PFSK-1 (cell line): ENCODE measurements at regions not wholly inside any gene's neighbourhood (a gene's known extent, or its start where the extent isn't known, plus 50 kb on each side); places are given as distances from the start of the nearest gene placed in this dataset.

ENCODE experiments used
- FOXP2 ChIP-seq: optimal IDR thresholded peaks from 2 replicates; pipeline ENCODE3; 2011; ENCODE audit warnings: borderline replicate concordance, control low read depth, inconsistent platforms; ENCODE audit not compliant: insufficient read depth; ENCODE audit errors: extremely low read length, extremely low read depth
- POLR2AphosphoS5 ChIP-seq: IDR thresholded peaks from 2 replicates; pipeline ENCODE4 v1.6.1; 2012; ENCODE audit warnings: low read depth, mild to moderate bottlenecking, control low read depth, low read length, moderate library complexity
- SIN3A ChIP-seq: IDR thresholded peaks from 2 replicates; pipeline ENCODE4 v1.6.1; 2012; ENCODE audit warnings: mild to moderate bottlenecking, low read length, moderate library complexity, borderline replicate concordance; ENCODE audit not compliant: insufficient read depth
- TAF1 ChIP-seq: IDR thresholded peaks from 2 replicates; pipeline ENCODE4 v1.6.1; 2012; ENCODE audit warnings: low read length, control low read depth, borderline replicate concordance; ENCODE audit not compliant: insufficient read depth
- TF ChIP-seq, protein P1 (sequence below), 2 experiments: IDR thresholded peaks; 2 replicates each; pipeline versions ENCODE4 v1.6.1 to v1.8.0; 2011 to 2012; ENCODE audit warnings: low read depth in 2 of 2, low read length in 2 of 2, control low read depth in 1 of 2, inconsistent platforms in 1 of 2, mild to moderate bottlenecking in 1 of 2, moderate library complexity in 1 of 2; ENCODE audit not compliant: insufficient read depth in 1 of 2

GRCh38 chr16:86033016-86033474, 134.1 kb downstream of the IRF8 start:
- TF ChIP-seq POLR2AphosphoS5 = no peak
- no peak for TF ChIP-seq TAF1
- TF ChIP-seq, protein P1, sequence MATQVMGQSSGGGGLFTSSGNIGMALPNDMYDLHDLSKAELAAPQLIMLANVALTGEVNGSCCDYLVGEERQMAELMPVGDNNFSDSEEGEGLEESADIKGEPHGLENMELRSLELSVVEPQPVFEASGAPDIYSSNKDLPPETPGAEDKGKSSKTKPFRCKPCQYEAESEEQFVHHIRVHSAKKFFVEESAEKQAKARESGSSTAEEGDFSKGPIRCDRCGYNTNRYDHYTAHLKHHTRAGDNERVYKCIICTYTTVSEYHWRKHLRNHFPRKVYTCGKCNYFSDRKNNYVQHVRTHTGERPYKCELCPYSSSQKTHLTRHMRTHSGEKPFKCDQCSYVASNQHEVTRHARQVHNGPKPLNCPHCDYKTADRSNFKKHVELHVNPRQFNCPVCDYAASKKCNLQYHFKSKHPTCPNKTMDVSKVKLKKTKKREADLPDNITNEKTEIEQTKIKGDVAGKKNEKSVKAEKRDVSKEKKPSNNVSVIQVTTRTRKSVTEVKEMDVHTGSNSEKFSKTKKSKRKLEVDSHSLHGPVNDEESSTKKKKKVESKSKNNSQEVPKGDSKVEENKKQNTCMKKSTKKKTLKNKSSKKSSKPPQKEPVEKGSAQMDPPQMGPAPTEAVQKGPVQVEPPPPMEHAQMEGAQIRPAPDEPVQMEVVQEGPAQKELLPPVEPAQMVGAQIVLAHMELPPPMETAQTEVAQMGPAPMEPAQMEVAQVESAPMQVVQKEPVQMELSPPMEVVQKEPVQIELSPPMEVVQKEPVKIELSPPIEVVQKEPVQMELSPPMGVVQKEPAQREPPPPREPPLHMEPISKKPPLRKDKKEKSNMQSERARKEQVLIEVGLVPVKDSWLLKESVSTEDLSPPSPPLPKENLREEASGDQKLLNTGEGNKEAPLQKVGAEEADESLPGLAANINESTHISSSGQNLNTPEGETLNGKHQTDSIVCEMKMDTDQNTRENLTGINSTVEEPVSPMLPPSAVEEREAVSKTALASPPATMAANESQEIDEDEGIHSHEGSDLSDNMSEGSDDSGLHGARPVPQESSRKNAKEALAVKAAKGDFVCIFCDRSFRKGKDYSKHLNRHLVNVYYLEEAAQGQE (IDR thresholded peaks at IDR 0.05; ENCODE audit: insufficient read depth in 1 of 2, low read depth in 2 of 2, low read length in 2 of 2) = no peak
- TF ChIP-seq SIN3A = no peak
- TF ChIP-seq FOXP2 = no peak
